ENCODE measurements at regions not wholly inside any gene's neighbourhood (a gene's known extent, or its start where the extent isn't known, plus 50 kb on each side); places are given as distances from the start of the nearest gene placed in this dataset.
A peak's percentile ranks its signal among the peaks of the same experiment; 100 is the strongest.

- H3K4me3 ChIP-seq (ENCODE audit: low read length): no peak overlapping the region
- DNase-seq (ENCODE audit: low read depth): no peak
- no peak for TF ChIP-seq CTCF (IDR thresholded peaks at IDR 0.05; ENCODE audit: insufficient read depth, low read depth, low read length, missing control alignments)
Measured at GRCh38 chr6:44044940-44045671, 82.1 kb downstream of the MRPL14 start.

- DNase-seq (ENCODE audit: low read depth): no peak
- no peak for TF ChIP-seq CTCF (IDR thresholded peaks at IDR 0.05; ENCODE audit: insufficient read depth, low read depth, low read length, missing control alignments)
- no peak overlapping the region for H3K4me3 ChIP-seq (ENCODE audit: low read length)
Measured at GRCh38 chr6:44044154-44044539, 83.1 kb downstream of the MRPL14 start.

GRCh38 chr6:44043479-44044153 lies 83.6 kb downstream of the MRPL14 start:
- DNase-seq (ENCODE audit: low read depth): no peak
- TF ChIP-seq CTCF (IDR thresholded peaks at IDR 0.05; ENCODE audit: insufficient read depth, low read depth, low read length, missing control alignments): no peak
- no peak overlapping the region for H3K4me3 ChIP-seq (ENCODE audit: low read length)

DNA sequence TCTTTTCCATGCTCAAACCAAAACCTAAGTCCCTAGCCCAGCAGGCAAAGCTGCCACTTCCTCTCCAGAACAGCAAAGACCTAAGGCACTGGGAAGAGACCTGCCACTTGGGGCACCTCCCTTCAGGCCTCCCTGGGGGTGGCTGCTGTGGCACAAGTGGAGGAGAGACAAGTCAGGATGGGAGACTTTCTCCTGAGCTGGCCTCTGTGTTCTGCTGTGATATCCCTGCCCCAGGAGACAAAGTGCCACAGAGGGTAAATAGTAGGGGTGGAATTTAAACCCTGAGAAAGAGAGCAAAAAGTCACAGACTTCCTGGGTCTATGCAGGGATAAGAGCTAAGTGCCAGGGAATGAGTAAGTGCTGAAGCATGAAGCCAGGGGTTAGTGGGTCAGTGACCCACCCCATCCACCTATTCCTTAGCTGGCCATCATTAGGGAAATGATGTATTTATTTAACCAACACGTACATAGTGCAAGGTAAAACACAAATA lies 84.2 kb downstream of the MRPL14 start:
- no peak for DNase-seq (ENCODE audit: low read depth)
- no peak for TF ChIP-seq CTCF (IDR thresholded peaks at IDR 0.05; ENCODE audit: insufficient read depth, low read depth, low read length, missing control alignments)
- no peak overlapping the region for H3K4me3 ChIP-seq (ENCODE audit: low read length)

DNA sequence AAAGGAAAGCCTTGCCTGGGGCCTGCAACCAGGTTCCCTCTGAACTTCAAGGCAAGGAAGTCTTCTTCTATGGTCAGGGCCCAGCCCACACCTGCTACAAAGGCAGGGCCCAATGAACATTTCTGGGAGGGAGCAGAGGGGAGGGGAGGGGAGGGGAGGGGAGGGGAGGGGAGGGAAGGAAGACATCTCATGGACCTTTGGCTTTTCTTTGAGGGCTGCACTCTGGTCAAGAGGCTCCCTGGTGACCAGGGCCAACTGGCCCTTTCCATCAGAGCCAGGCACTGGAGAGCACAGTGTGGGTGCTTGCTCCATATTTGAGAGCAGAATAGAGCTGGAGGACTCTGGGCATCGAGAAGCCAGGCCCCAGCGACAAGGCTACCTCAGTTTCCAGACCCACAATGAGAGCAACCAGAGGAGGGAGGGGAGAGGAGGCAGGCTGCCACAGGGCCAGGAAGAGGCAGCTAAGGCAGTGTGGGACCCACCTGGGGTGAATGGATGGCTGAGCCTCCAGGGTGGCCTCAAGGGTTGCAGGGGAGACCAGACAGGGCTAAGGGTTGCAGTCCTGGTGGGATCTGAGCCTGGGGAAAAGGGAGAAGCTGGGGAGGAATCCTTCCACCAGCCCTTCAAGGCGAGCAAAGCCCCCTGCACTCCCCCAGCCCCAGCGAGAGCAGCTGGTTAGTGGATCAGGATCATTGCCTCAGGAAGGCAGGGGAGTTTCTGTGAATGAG lies 84.8 kb downstream of the MRPL14 start:
- H3K4me3 ChIP-seq (ENCODE audit: low read length): no peak overlapping the region
- no peak for TF ChIP-seq CTCF (IDR thresholded peaks at IDR 0.05; ENCODE audit: insufficient read depth, low read depth, low read length, missing control alignments)
- no peak for DNase-seq (ENCODE audit: low read depth)

DNA sequence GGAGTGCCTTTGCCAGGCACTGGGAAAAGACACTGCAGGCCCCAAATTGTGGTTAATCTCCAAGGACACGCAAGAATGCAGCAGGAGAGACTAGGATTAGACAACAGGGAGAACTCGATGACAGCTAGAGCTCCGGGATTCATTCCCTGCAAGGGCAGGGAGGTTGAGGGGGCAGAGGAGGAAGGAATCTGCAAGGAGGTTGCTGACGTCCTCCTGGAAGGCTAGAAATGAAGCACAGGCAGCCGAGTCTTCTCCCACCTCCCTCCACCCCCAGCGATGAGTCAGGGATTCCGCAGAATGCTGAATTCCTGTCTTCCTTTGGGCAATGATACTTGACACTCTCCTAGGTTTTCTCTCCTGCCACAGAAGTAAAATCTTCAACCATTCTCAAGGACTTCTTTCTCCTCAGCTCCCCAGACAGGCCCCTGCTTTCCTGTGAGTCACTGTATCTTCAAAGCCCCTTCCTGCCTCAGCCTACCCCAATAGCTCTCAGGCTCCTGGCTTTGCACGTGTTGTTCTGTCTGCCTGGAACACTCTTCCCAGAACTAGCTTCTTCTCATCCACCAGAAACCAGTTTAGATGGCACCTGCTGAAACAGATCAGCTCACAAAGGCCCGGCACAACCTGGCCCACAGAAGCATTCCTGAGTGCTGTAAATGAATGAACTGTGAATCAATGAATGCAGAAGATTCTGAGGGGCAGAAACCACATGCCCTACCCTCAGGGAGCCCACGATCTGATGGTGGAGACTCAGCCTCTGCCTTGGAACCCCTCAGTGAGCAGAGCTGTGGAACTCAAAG lies 85.6 kb downstream of the MRPL14 start:
- TF ChIP-seq CTCF (IDR thresholded peaks at IDR 0.05; ENCODE audit: insufficient read depth, low read depth, low read length, missing control alignments): no peak
- peak; percentile 92 for DNase-seq (ENCODE audit: low read depth)
- H3K4me3 ChIP-seq (ENCODE audit: low read length): no peak overlapping the region

Measured in epithelial cell of esophagus (primary cell).